Panc1 (cell line): ENCODE measurements at regions not wholly inside any gene's neighbourhood (a gene's known extent, or its start where the extent isn't known, plus 50 kb on each side); places are given as distances from the start of the nearest gene placed in this dataset.

Experiments
- ATAC-seq: fragments of 200-7000 bp; cut with Tn5 transposase; 2 replicates; pipeline ENCODE4 v1.9.1; 2020; ENCODE audit warnings: mild to moderate bottlenecking, moderate library complexity
- BruUV-seq: library from RNA; stranded (reverse); fragments of 400-500 nt; replicated peaks from 2 replicates; lab custom pipeline; 2021; lab: Mats Ljungman, UMichigan
- CTCF ChIA-PET: fragments of 300-600 bp; sonication (Branson Sonifier 250); formaldehyde crosslinking; loops from one replicate; lab custom pipeline; 2022; ENCODE audit warnings: antibody characterized with exemption; lab: Charles Lee
- POLR2A ChIA-PET: fragments of 300-600 bp; sonication (Branson Sonifier 250); formaldehyde crosslinking; loops from one replicate; lab custom pipeline; 2022; ENCODE audit warnings: antibody characterized with exemption; lab: Charles Lee
- DNase-seq: peaks from one replicate; pipeline ENCODE4 v3.0.0-alpha.2; 2010; ENCODE audit warnings: low read depth, low spot score
- H3K27ac ChIP-seq: 2 replicates; pipeline ENCODE4 v1.5.1; 2011; ENCODE audit warnings: mild to moderate bottlenecking, low read length, inconsistent platforms
- H3K27me3 ChIP-seq: fragments of 200-500 bp; sonication (Bioruptor generic); 2 replicates; pipeline ENCODE4 v1.6.0; 2014; ENCODE audit warnings: low read length, inconsistent platforms; ENCODE audit not compliant: control insufficient read depth, insufficient read depth
- H3K36me3 ChIP-seq: fragments of 200-500 bp; sonication (Bioruptor generic); 2 replicates; pipeline ENCODE4 v1.5.1; 2014; ENCODE audit warnings: inconsistent platforms, mild to moderate bottlenecking, low read length, moderate library complexity; ENCODE audit not compliant: control insufficient read depth, insufficient read depth
- H3K4me1 ChIP-seq: 2 replicates; pipeline ENCODE4 v1.5.1; 2011; ENCODE audit warnings: inconsistent platforms, mild to moderate bottlenecking, low read length, moderate library complexity; ENCODE audit not compliant: control insufficient read depth, insufficient read depth
- H3K4me3 ChIP-seq, 2 experiments: 2 replicates each; pipeline ENCODE4 v1.5.1; 2011 to 2012; ENCODE audit warnings: low read depth in 2 of 2, low read length in 2 of 2, mild to moderate bottlenecking in 2 of 2, inconsistent platforms in 1 of 2, moderate library complexity in 1 of 2
- H3K9me3 ChIP-seq: fragments of 200-500 bp; sonication (Bioruptor generic); 2 replicates; pipeline ENCODE4 v1.5.1; 2014; ENCODE audit warnings: low read depth, mild to moderate bottlenecking, inconsistent platforms, low read length, moderate library complexity; ENCODE audit not compliant: control insufficient read depth, insufficient read depth
- POLR2AphosphoS5 ChIP-seq: IDR thresholded peaks from 2 replicates; pipeline ENCODE4 v1.6.1; 2012; ENCODE audit warnings: mild to moderate bottlenecking, low read depth, low read length, moderate library complexity
- REST ChIP-seq, 2 experiments: IDR thresholded peaks; 2 replicates each; pipeline ENCODE4 v1.6.1; 2011 to 2012; ENCODE audit warnings: low read depth in 2 of 2, control low read depth in 1 of 2, low read length in 1 of 2, mild to moderate bottlenecking in 1 of 2, moderate library complexity in 1 of 2; ENCODE audit not compliant: insufficient read depth in 1 of 2
- SIN3A ChIP-seq: IDR thresholded peaks from 2 replicates; pipeline ENCODE4 v1.6.1; 2012; ENCODE audit warnings: low read depth, mild to moderate bottlenecking, low read length, moderate library complexity, borderline replicate concordance; ENCODE audit not compliant: insufficient read depth
- TCF7L2 ChIP-seq: IDR thresholded peaks from 2 replicates; pipeline ENCODE4 v1.6.1; 2011; ENCODE audit warnings: mild to moderate bottlenecking, low read depth, low read length, inconsistent platforms
- in situ Hi-C: cut with HindIII; loops from 2 replicates; pipeline ENCODE4 v1.10.0; 2016; ENCODE audit warnings: low sequenced_read_pairs, low pct_unique_long_range_greater_than_20kb
- intact Hi-C: fragments of 100-400 bp; cut with micrococcal nuclease; formaldehyde crosslinking; loops from one replicate; pipeline ENCODE4 v1.10.0; 2022; ENCODE audit not compliant: unreplicated experiment
- TF ChIP-seq, protein P1 (sequence below): fragments of 450-650 bp; IDR thresholded peaks from 2 replicates; pipeline ENCODE4 v1.5.1; 2017; ENCODE audit warnings: mild to moderate bottlenecking

- H3K4me1 ChIP-seq: no peaks in the 10 kb centered on the region
- no peak for TF ChIP-seq POLR2AphosphoS5
- no peak for TF ChIP-seq SIN3A
- TF ChIP-seq, protein P1, sequence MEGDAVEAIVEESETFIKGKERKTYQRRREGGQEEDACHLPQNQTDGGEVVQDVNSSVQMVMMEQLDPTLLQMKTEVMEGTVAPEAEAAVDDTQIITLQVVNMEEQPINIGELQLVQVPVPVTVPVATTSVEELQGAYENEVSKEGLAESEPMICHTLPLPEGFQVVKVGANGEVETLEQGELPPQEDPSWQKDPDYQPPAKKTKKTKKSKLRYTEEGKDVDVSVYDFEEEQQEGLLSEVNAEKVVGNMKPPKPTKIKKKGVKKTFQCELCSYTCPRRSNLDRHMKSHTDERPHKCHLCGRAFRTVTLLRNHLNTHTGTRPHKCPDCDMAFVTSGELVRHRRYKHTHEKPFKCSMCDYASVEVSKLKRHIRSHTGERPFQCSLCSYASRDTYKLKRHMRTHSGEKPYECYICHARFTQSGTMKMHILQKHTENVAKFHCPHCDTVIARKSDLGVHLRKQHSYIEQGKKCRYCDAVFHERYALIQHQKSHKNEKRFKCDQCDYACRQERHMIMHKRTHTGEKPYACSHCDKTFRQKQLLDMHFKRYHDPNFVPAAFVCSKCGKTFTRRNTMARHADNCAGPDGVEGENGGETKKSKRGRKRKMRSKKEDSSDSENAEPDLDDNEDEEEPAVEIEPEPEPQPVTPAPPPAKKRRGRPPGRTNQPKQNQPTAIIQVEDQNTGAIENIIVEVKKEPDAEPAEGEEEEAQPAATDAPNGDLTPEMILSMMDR: no peak
- no peak for TF ChIP-seq TCF7L2
- no peak for TF ChIP-seq REST (IDR thresholded peaks at IDR 0.05; ENCODE audit: insufficient read depth in 1 of 2, low read depth in 2 of 2, low read length in 1 of 2)
- in situ Hi-C loops: no loop called here
- BruUV-seq: no TSS peak
- no peak overlapping the region for H3K4me3 ChIP-seq
- H3K9me3 ChIP-seq: no peaks in the 10 kb centered on the region
- CTCF ChIA-PET: no interaction called here
- intact Hi-C loops: no loop called here
- no peak overlapping the region for H3K27ac ChIP-seq
- POLR2A ChIA-PET: no interaction called here
- no peak for ATAC-seq
- H3K27me3 ChIP-seq: no peaks in the 10 kb centered on the region
- no peaks in the 10 kb centered on the region for H3K36me3 ChIP-seq
- DNase-seq: no peak
Measured at GRCh38 chr14:23866269-23866668, 87.3 kb upstream of the DHRS4 start.

DNA sequence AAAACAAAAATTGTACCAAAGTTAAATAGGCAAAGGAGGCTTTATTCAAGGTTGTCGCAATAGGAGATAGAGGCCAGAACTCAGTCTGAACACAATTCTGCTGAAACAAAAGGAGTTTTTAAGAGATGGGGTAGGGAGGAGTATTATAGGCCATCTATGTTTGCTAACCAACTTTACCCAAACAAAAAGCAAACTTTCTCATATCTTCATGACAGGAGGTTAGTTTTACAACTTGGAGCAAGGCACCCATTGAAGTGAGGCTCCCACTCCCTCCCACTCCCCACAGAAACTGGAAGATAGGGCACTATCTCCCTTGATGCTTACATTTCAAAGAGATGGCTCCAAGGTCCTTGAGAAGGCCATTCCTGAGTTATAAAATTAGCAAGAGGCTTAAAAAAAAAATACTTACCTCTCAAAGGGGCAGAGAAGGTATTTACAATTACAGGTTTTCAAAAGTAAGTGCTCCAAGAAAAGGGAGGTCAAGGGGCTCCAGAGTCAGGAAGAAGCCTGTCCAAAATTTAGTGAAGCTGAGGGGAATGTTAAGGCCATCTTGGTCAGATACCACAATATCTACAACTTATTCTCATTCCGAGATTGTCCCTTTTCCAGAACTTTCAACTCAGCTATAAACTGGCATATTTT lies 84.4 kb upstream of the DHRS4 start:
- no peak overlapping the region for H3K4me3 ChIP-seq
- DNase-seq (no peak), ATAC-seq (no peak)
- BruUV-seq: no TSS peak
- TF ChIP-seq SIN3A (no peak), TCF7L2 (no peak), POLR2AphosphoS5 (no peak), REST (IDR thresholded peaks at IDR 0.05; ENCODE audit: insufficient read depth in 1 of 2, low read depth in 2 of 2, low read length in 1 of 2) (no peak)
- TF ChIP-seq, protein P1: no peak
- ChIA-PET POLR2A (no interaction called here), CTCF (no interaction called here)
- no peaks in the 10 kb centered on the region for H3K4me1 ChIP-seq
- no peaks in the 10 kb centered on the region for H3K27me3 ChIP-seq
- H3K9me3 ChIP-seq: no peaks in the 10 kb centered on the region
- intact Hi-C loops (no loop called here), in situ Hi-C loops (no loop called here)
- no peaks in the 10 kb centered on the region for H3K36me3 ChIP-seq
- no peak overlapping the region for H3K27ac ChIP-seq
